Ascending aorta (tissue), 2 donors: ENCODE measurements at regions not wholly inside any gene's neighbourhood (a gene's known extent, or its start where the extent isn't known, plus 50 kb on each side); places are given as distances from the start of the nearest gene placed in this dataset.

Experiments used
- DNase-seq, 2 donors: peaks; one replicate each; pipeline ENCODE4 v3.0.0-alpha.2; 2019; ENCODE audit warnings: low spot score in 2 of 2
- H3K27ac ChIP-seq, 2 donors: fragments of 200-600 bp; sonication (generic); one replicate each; pipeline ENCODE4 v1.5.1; 2016 to 2017; ENCODE audit warnings: mild to moderate bottlenecking in 1 of 2
- H3K27me3 ChIP-seq: fragments of 200-600 bp; sonication (generic); one replicate; pipeline ENCODE4 v1.5.1; 2017
- H3K36me3 ChIP-seq, 2 donors: fragments of 200-600 bp; sonication (generic); one replicate each; pipeline ENCODE4 v1.5.1; 2016
- H3K4me1 ChIP-seq, 2 donors: fragments of 200-600 bp; sonication (generic); one replicate each; pipeline ENCODE4 v1.5.1; 2016 to 2017; ENCODE audit warnings: mild to moderate bottlenecking in 1 of 2
- H3K4me3 ChIP-seq, 2 donors: fragments of 200-600 bp; sonication (generic); one replicate each; pipeline ENCODE4 v1.5.1; 2016 to 2017; ENCODE audit warnings: mild to moderate bottlenecking in 1 of 2
- H3K9me3 ChIP-seq, 2 donors: fragments of 200-600 bp; sonication (generic); one replicate each; pipeline ENCODE4 v1.5.1; 2016
- CTCF ChIP-seq, 3 experiments: fragments of 200-600 bp in 2 of 3; fragments of 450-650 bp in 1 of 3; sonication (generic) in 2 of 3; IDR thresholded peaks; one replicate each; pipeline ENCODE4 v1.5.1; 2016 to 2019; ENCODE audit warnings: antibody characterized with exemption in 3 of 3, mild to moderate bottlenecking in 1 of 3, moderate library complexity in 1 of 3
- intact Hi-C: fragments of 100-400 bp; cut with DNase I; formaldehyde crosslinking; loops from one replicate; pipeline ENCODE4 v1.15.1; 2023

GRCh38 chr3:156608601-156609514 is 53.9 kb upstream of the SSR3 start:
- H3K4me3 ChIP-seq = no peak overlapping the region
- H3K9me3 ChIP-seq = no peaks in the 10 kb centered on the region
- no peak for DNase-seq
- H3K4me1 ChIP-seq = peaks cover 0 to 4% of the 10 kb centered on the region in 2 donors
- intact Hi-C loops = no loop called here
- no peak overlapping the region for H3K27ac ChIP-seq
- no peak for TF ChIP-seq CTCF (IDR thresholded peaks at IDR 0.05)
- H3K27me3 ChIP-seq = no peaks in the 10 kb centered on the region
- no peaks in the 10 kb centered on the region for H3K36me3 ChIP-seq

GRCh38 chr3:156606729-156607128 is 51.8 kb upstream of the SSR3 start:
- intact Hi-C loops = no loop called here
- H3K9me3 ChIP-seq = no peaks in the 10 kb centered on the region
- H3K27me3 ChIP-seq = no peaks in the 10 kb centered on the region
- H3K4me3 ChIP-seq = peak overlapping the region in 1 of 2 donors; percentile 63
- no peaks in the 10 kb centered on the region for H3K36me3 ChIP-seq
- DNase-seq = no peak
- H3K4me1 ChIP-seq = peaks cover 0 to 4% of the 10 kb centered on the region in 2 donors
- TF ChIP-seq CTCF (IDR thresholded peaks at IDR 0.05) = no peak
- H3K27ac ChIP-seq = peak overlapping the region in 1 of 2 donors; percentile 77

GRCh38 chr3:156605686-156606605 is 51.0 kb upstream of the SSR3 start:
- H3K27ac ChIP-seq = peak overlapping the region; percentile 59 to 77
- intact Hi-C loops = loop anchor here (2.0 kb wide), 1 partner anchor 69 kb away; the partner anchor contains the start of gene TIPARP
- no peak for TF ChIP-seq CTCF (IDR thresholded peaks at IDR 0.05)
- H3K36me3 ChIP-seq = no peaks in the 10 kb centered on the region
- H3K27me3 ChIP-seq = no peaks in the 10 kb centered on the region
- peaks cover 0 to 4% of the 10 kb centered on the region in 2 donors for H3K4me1 ChIP-seq
- no peak for DNase-seq
- H3K4me3 ChIP-seq = peak overlapping the region; percentile 51 to 63
- H3K9me3 ChIP-seq = no peaks in the 10 kb centered on the region

- H3K27ac ChIP-seq = no peak overlapping the region
- no peak for DNase-seq
- intact Hi-C loops = loop anchor here (2.0 kb wide), 1 partner anchor 70 kb away; the partner anchor contains the start of gene TIPARP
Measured at GRCh38 chr3:156604642-156605144, 49.8 kb upstream of the SSR3 start.

More at GRCh38 chr3:156604642-156605144, 49.8 kb upstream of the SSR3 start:
- Histone ChIP-seq H3K36me3 (no peaks in the 10 kb centered on the region), H3K27me3 (no peaks in the 10 kb centered on the region), H3K4me1 (peaks cover 0 to 4% of the 10 kb centered on the region in 2 donors), H3K4me3 (no peak overlapping the region), H3K9me3 (no peaks in the 10 kb centered on the region)
- no peak for TF ChIP-seq CTCF (IDR thresholded peaks at IDR 0.05)
